H9 (cell line): ENCODE measurements at regions not wholly inside any gene's neighbourhood (a gene's known extent, or its start where the extent isn't known, plus 50 kb on each side); places are given as distances from the start of the nearest gene placed in this dataset.

Experiments
- DNase-seq: peaks from one replicate; pipeline ENCODE4 v3.0.0-alpha.2; 2017
- H2AFZ ChIP-seq: one replicate; pipeline ENCODE4 v1.6.1; 2013; ENCODE audit warnings: mild to moderate bottlenecking, low read length, control low read depth, moderate library complexity
- H2AK5ac ChIP-seq: 2 replicates; pipeline ENCODE4 v1.6.1; 2013; ENCODE audit warnings: low read length, control low read depth, mixed read lengths; ENCODE audit not compliant: insufficient read length
- H2BK120ac ChIP-seq: one replicate; pipeline ENCODE4 v1.6.1; 2013; ENCODE audit warnings: low read depth, mild to moderate bottlenecking, low read length, control low read depth, inconsistent platforms; ENCODE audit not compliant: poor library complexity, severe bottlenecking
- H2BK12ac ChIP-seq: 2 replicates; pipeline ENCODE4 v1.6.1; 2013; ENCODE audit warnings: low read length, control low read depth, mixed read lengths, low read depth; ENCODE audit not compliant: insufficient read length
- H2BK15ac ChIP-seq: 2 replicates; pipeline ENCODE4 v1.6.1; 2013; ENCODE audit warnings: low read depth, low read length, control low read depth
- H2BK20ac ChIP-seq: one replicate; pipeline ENCODE4 v1.6.1; 2013; ENCODE audit warnings: low read depth, mild to moderate bottlenecking, low read length, control low read depth, inconsistent platforms; ENCODE audit not compliant: poor library complexity, severe bottlenecking
- H2BK5ac ChIP-seq: 2 replicates; pipeline ENCODE4 v1.6.1; 2013; ENCODE audit warnings: low read length, control low read depth, mixed read lengths; ENCODE audit not compliant: insufficient read length
- H3K14ac ChIP-seq: 2 replicates; pipeline ENCODE4 v1.6.1; 2013; ENCODE audit warnings: low read length, control low read depth; ENCODE audit not compliant: insufficient read depth
- H3K18ac ChIP-seq: 2 replicates; pipeline ENCODE4 v1.6.1; 2013; ENCODE audit warnings: low read depth, mild to moderate bottlenecking, mixed read lengths, low read length, control low read depth; ENCODE audit not compliant: insufficient read length
- H3K23ac ChIP-seq: 2 replicates; pipeline ENCODE4 v1.6.1; 2013; ENCODE audit warnings: low read length, control low read depth, mixed read lengths, low read depth; ENCODE audit not compliant: insufficient read length
- H3K23me2 ChIP-seq: 2 replicates; pipeline ENCODE4 v1.6.1; 2013; ENCODE audit warnings: low read depth, mild to moderate bottlenecking, mixed read lengths, low read length, control low read depth; ENCODE audit not compliant: insufficient read length, poor library complexity, severe bottlenecking
- H3K27ac ChIP-seq: 2 replicates; pipeline ENCODE4 v1.5.1; 2013; ENCODE audit warnings: low read length, control low read depth, mixed read lengths, low read depth; ENCODE audit not compliant: insufficient read length
- H3K27me3 ChIP-seq: 2 replicates; pipeline ENCODE4 v1.6.1; 2013; ENCODE audit warnings: low read length, control low read depth, inconsistent platforms; ENCODE audit not compliant: insufficient read depth
- H3K4ac ChIP-seq: 2 replicates; pipeline ENCODE4 v1.6.1; 2013; ENCODE audit warnings: low read depth, mild to moderate bottlenecking, control low read depth, inconsistent platforms, low read length, moderate library complexity
- H3K4me1 ChIP-seq: 2 replicates; pipeline ENCODE4 v1.6.1; 2013; ENCODE audit warnings: low read length, control low read depth, inconsistent platforms; ENCODE audit not compliant: insufficient read depth
- H3K4me2 ChIP-seq: 2 replicates; pipeline ENCODE4 v1.6.1; 2013; ENCODE audit warnings: low read length, control low read depth, mixed read lengths; ENCODE audit not compliant: insufficient read length, insufficient read depth
- H3K56ac ChIP-seq: 2 replicates; pipeline ENCODE4 v1.6.1; 2013; ENCODE audit warnings: low read depth, mild to moderate bottlenecking, mixed read lengths, low read length, control low read depth; ENCODE audit not compliant: insufficient read length
- H3K79me1 ChIP-seq: 2 replicates; pipeline ENCODE4 v1.6.1; 2013; ENCODE audit warnings: low read depth, mild to moderate bottlenecking, moderate library complexity, low read length, control low read depth, inconsistent platforms; ENCODE audit not compliant: insufficient read depth, poor library complexity, severe bottlenecking
- H3K79me2 ChIP-seq: 2 replicates; pipeline ENCODE4 v1.6.1; 2013; ENCODE audit warnings: low read length, control low read depth, inconsistent platforms; ENCODE audit not compliant: insufficient read depth
- H3K9ac ChIP-seq: 2 replicates; pipeline ENCODE4 v1.6.1; 2013; ENCODE audit warnings: low read length, control low read depth, mixed read lengths; ENCODE audit not compliant: insufficient read length; ENCODE audit errors: extremely low read depth
- H3K9me3 ChIP-seq: one replicate; pipeline ENCODE4 v1.6.1; 2013; ENCODE audit warnings: low read depth, low read length, inconsistent platforms; ENCODE audit not compliant: control insufficient read depth
- H3T11ph ChIP-seq: one replicate; pipeline ENCODE4 v1.6.1; 2013; ENCODE audit warnings: mild to moderate bottlenecking, low read length, control low read depth, inconsistent platforms
- H4K20me1 ChIP-seq: one replicate; pipeline ENCODE4 v1.6.1; 2013; ENCODE audit not compliant: control insufficient read depth, insufficient read length, insufficient read depth
- H4K5ac ChIP-seq: 2 replicates; pipeline ENCODE4 v1.6.1; 2013; ENCODE audit warnings: low read depth, mild to moderate bottlenecking, mixed read lengths, low read length, control low read depth; ENCODE audit not compliant: insufficient read length
- H4K8ac ChIP-seq: replicated peaks from 2 replicates; pipeline ENCODE4 v1.6.1; 2013; ENCODE audit warnings: low read length, control low read depth, mixed read lengths, low read depth; ENCODE audit not compliant: insufficient read length
- H4K91ac ChIP-seq: 2 replicates; pipeline ENCODE4 v1.6.1; 2013; ENCODE audit warnings: low read depth, mild to moderate bottlenecking, moderate library complexity, mixed read lengths, low read length, control low read depth; ENCODE audit not compliant: insufficient read length
- H3K27ac Mint-ChIP-seq, 3 experiments: 2 replicates in 2 of 3; 3 replicates in 1 of 3; pipeline ENCODE4 v1.8.0; 2020 to 2021; ENCODE audit warnings: mixed read lengths in 3 of 3, mild to moderate bottlenecking in 1 of 3, moderate library complexity in 1 of 3
- H3K27me3 Mint-ChIP-seq: 2 replicates; pipeline ENCODE4 v1.8.0; 2021; ENCODE audit warnings: low read depth, mild to moderate bottlenecking, moderate library complexity, mixed read lengths
- H3K36me3 Mint-ChIP-seq, 3 experiments: 2 replicates in 2 of 3; 3 replicates in 1 of 3; pipeline ENCODE4 v1.8.0; 2020 to 2021; ENCODE audit warnings: low read depth in 3 of 3, mixed read lengths in 3 of 3; ENCODE audit not compliant: insufficient read depth in 1 of 3
- H3K4me1 Mint-ChIP-seq, 2 experiments: 2 replicates each; pipeline ENCODE4 v1.8.0; 2020; ENCODE audit warnings: mixed read lengths in 2 of 2
- H3K4me3 Mint-ChIP-seq, 2 experiments: 2 replicates in 1 of 2; 3 replicates in 1 of 2; pipeline ENCODE4 v1.8.0; 2020 to 2021; ENCODE audit warnings: mild to moderate bottlenecking in 2 of 2, mixed read lengths in 2 of 2, moderate library complexity in 1 of 2
- H3K9me3 Mint-ChIP-seq, 2 experiments: 2 replicates in 1 of 2; 3 replicates in 1 of 2; pipeline ENCODE4 v1.8.0; 2020; ENCODE audit warnings: mild to moderate bottlenecking in 2 of 2, mixed read lengths in 2 of 2, moderate library complexity in 1 of 2
- CTCF ChIP-seq: fragments of 200-600 bp; sonication (generic); conservative IDR thresholded peaks from 3 replicates; pipeline ENCODE4 v1.8.0; 2021; ENCODE audit warnings: antibody characterized with exemption, mild to moderate bottlenecking
- WGBS: extraction: QIAGEN DNeasy Blood & Tissue Kit; methylation state at CpG from one replicate; pipeline ENCODE4 v1.1.7; 2013; ENCODE audit warnings: missing lambda C conversion rate, low lambda C conversion rate, mixed read lengths; ENCODE audit not compliant: insufficient read length; ENCODE audit errors: extremely low coverage; 5-methylcytosine and 5-hydroxymethylcytosine counted together

GRCh38 chr2:183881978-183882377 is 716.4 kb upstream of the ZNF804A start:
- Histone ChIP-seq H2BK12ac (no peak overlapping the region), H3K9me3 (no peaks in the 10 kb centered on the region), H3K14ac (no peak overlapping the region), H4K8ac (no peak overlapping the region), H3K18ac (no peak overlapping the region), H4K20me1 (no peaks in the 10 kb centered on the region), H4K5ac (no peak overlapping the region), H3K23ac (no peak overlapping the region), H2AFZ (no peak overlapping the region), H3K79me1 (no peaks in the 10 kb centered on the region), H3K79me2 (no peaks in the 10 kb centered on the region), H3K56ac (no peak overlapping the region), H3K4ac (no peak overlapping the region), H2BK120ac (no peak overlapping the region), H4K91ac (no peak overlapping the region), H3K27ac (no peak overlapping the region), H2AK5ac (no peak overlapping the region), H3T11ph (no peak overlapping the region), H3K23me2 (no peaks in the 10 kb centered on the region), H3K9ac (no peak overlapping the region), H3K27me3 (no peaks in the 10 kb centered on the region), H2BK5ac (no peak overlapping the region), H2BK15ac (no peak overlapping the region), H3K4me1 (no peaks in the 10 kb centered on the region), H2BK20ac (no peak overlapping the region), H3K4me2 (no peak overlapping the region)
- H3K9me3 Mint-ChIP-seq: peaks cover 4 to 12% of the 10 kb centered on the region in 2 experiments; a peak in 4 of 5 replicates
- no peak for TF ChIP-seq CTCF
- H3K4me3 Mint-ChIP-seq: no peak overlapping the region
- no peaks in the 10 kb centered on the region for H3K27me3 Mint-ChIP-seq
- WGBS: no CpG with 5 or more reads among the region's 1 CpG
- H3K27ac Mint-ChIP-seq: no peak overlapping the region
- H3K4me1 Mint-ChIP-seq: no peaks in the 10 kb centered on the region
- no peak for DNase-seq
- H3K36me3 Mint-ChIP-seq: peaks cover 0 to 6% (median 3%) of the 10 kb centered on the region in 3 experiments; a peak in 3 of 7 replicates
